Bronchial epithelial cell (primary cell): ENCODE measurements at regions not wholly inside any gene's neighbourhood (a gene's known extent, or its start where the extent isn't known, plus 50 kb on each side); places are given as distances from the start of the nearest gene placed in this dataset.
A peak's percentile ranks its signal among the peaks of the same experiment; 100 is the strongest.

Experiments
- DNase-seq: peaks from one replicate; pipeline ENCODE4 v3.0.0-alpha.2; 2010; ENCODE audit warnings: low read depth
- FAIRE-seq: peaks from 2 replicates; lab custom pipeline; 2011; peaks lifted over from hg19 to GRCh38; lab: Jason Lieb, UNC
- H3K27me3 ChIP-seq: 2 replicates; pipeline ENCODE4 v1.5.1; 2011; ENCODE audit warnings: low read length; ENCODE audit not compliant: control insufficient read depth, insufficient read depth
- H3K36me3 ChIP-seq: 2 replicates; pipeline ENCODE4 v1.5.1; 2011; ENCODE audit warnings: low read length; ENCODE audit not compliant: control insufficient read depth, insufficient read depth
- H3K4me3 ChIP-seq: 2 replicates; pipeline ENCODE4 v1.5.1; 2011; ENCODE audit warnings: mild to moderate bottlenecking, low read depth, low read length, control low read depth
- CTCF ChIP-seq: IDR thresholded peaks from 2 replicates; pipeline ENCODE4 v1.5.1; 2011; ENCODE audit warnings: mild to moderate bottlenecking, moderate library complexity, low read length, control low read depth, inconsistent platforms; ENCODE audit not compliant: insufficient read depth, severe bottlenecking

GRCh38 chr2:126810001-126810400, 88.7 kb upstream of the TEX51 start:
- H3K27me3 ChIP-seq, result no peaks in the 10 kb centered on the region

GRCh38 chr2:126811101-126811500, 87.6 kb upstream of the TEX51 start:
- no peak for FAIRE-seq
- no peak for DNase-seq
- TF ChIP-seq CTCF, result no peak
- Histone ChIP-seq H3K4me3 (no peak overlapping the region), H3K36me3 (no peaks in the 10 kb centered on the region), H3K27me3 (no peaks in the 10 kb centered on the region)

More at GRCh38 chr2:126810001-126810400, 88.7 kb upstream of the TEX51 start:
- DNase-seq (no peak), FAIRE-seq (no peak)
- Histone ChIP-seq H3K4me3 (no peak overlapping the region), H3K36me3 (no peaks in the 10 kb centered on the region)
- TF ChIP-seq CTCF, result no peak

- TF ChIP-seq CTCF, result no peak
- H3K36me3 ChIP-seq, result no peaks in the 10 kb centered on the region
- H3K27me3 ChIP-seq, result no peaks in the 10 kb centered on the region
- FAIRE-seq (no peak), DNase-seq (no peak)
- H3K4me3 ChIP-seq, result no peak overlapping the region
Measured at GRCh38 chr2:126817172-126817571, 81.5 kb upstream of the TEX51 start.

- TF ChIP-seq CTCF, result no peak
- FAIRE-seq (no peak), DNase-seq (no peak)
- Histone ChIP-seq H3K27me3 (no peaks in the 10 kb centered on the region), H3K36me3 (no peaks in the 10 kb centered on the region), H3K4me3 (no peak overlapping the region)
Measured at GRCh38 chr2:126822115-126822514, 76.6 kb upstream of the TEX51 start.

- Histone ChIP-seq H3K36me3 (no peaks in the 10 kb centered on the region), H3K27me3 (no peaks in the 10 kb centered on the region), H3K4me3 (no peak overlapping the region)
- no peak for DNase-seq
- FAIRE-seq, result no peak
- no peak for TF ChIP-seq CTCF
Measured at GRCh38 chr2:126822921-126823320, 75.8 kb upstream of the TEX51 start.

- Histone ChIP-seq H3K27me3 (no peaks in the 10 kb centered on the region), H3K4me3 (no peak overlapping the region), H3K36me3 (no peaks in the 10 kb centered on the region)
- DNase-seq (no peak), FAIRE-seq (peak; percentile 84)
- no peak for TF ChIP-seq CTCF
Measured at GRCh38 chr2:126823951-126824350, 74.7 kb upstream of the TEX51 start.
